Hypothalamus (tissue), 51 donors: ENCODE measurements at regions not wholly inside any gene's neighbourhood (a gene's known extent, or its start where the extent isn't known, plus 50 kb on each side); places are given as distances from the start of the nearest gene placed in this dataset.

ENCODE experiments used
- DNase-seq, 51 donors: peaks; one replicate each; lab custom pipeline; 2025; lab: John Stamatoyannopoulos, UW

DNA sequence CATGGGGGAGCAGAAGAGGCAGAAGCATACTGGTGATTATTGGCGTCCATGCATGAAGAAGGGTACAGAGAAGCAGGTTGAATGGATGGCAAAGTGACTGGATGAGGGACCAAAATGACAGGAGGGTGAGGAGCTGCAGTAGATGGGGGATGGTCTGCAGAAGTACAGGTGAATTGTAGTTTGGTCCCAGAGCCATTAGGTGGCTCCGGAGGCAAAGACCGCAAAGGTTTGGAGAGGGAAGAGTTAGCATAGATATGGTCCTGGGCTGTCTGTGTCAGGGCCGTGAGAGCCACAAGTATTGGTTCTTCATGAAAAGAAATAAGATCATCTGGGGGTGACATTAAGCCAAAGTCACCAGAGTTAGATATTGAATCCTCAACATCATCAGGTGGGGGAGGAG, 59.0 kb upstream of the ZNF726 start:
- no peak for DNase-seq

DNA sequence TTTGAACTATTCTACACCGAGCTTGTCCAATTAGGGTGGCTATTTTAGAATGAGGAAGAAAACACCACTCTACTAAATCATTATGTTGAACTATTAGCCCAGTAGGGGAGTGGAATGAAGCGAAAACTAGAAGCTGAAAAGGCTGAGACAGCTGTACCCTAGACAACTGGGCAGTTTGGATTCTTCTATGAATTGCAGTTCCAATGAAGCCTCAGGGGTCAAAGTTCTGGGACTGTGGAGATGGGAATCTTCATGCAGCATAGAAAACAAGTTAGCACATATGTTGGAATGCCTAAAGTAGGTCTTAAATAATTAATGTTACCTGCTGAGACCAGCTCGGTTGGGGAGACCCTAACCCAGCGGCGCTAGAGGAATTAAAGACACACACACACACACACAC, 62.7 kb upstream of the ZNF726 start:
- no peak for DNase-seq

DNA sequence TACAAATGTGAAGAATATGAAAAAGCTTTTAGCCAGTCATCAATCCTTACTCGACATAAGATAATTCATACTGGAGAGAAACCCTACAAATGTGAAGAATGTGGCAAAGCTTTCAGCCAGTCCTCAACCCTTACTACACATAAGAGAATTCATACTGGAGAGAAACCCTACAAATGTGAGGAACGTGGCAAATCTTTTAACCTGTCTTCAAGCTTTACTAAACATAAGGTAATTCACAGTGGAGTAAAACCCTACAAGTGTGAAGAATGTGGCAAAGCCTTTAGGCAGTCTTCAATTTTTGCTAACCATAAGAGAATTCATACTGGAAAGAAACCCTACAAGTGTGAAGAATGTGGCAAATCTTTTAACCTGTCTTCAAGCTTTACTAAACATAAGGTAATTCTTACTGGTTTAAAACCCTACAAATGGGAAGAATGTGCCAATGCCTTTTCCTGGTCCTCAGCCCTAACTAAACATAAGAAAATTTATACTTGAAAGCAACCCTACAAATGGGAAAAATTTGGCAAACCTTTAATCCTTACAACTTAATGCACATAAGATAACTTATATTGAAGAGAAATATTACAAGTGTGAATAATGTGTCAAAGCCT, 74.1 kb upstream of the ZNF681 start:
- DNase-seq, result no peak

DNA sequence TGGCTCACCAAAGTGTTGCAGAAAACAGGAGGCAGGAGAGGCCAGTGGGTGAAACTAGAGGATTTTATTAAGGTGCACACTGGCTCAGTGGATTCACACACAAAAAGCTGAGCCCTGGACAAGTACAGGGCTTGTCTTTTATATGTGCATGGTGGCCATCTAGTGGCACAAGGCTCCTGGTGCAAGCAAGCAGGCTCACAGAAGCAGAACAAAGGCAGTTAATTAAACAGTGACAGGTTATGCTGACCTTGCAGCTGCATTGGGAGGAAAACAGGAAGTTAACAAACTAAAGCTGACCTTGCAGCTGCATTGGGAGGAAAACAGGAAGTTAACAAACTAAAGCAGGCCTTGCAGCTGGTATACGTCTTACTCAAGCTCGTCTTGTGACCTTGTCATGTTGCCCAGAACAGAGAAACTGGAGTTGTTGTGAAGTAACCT, 65.3 kb upstream of the ZNF681 start:
- no peak for DNase-seq

DNA sequence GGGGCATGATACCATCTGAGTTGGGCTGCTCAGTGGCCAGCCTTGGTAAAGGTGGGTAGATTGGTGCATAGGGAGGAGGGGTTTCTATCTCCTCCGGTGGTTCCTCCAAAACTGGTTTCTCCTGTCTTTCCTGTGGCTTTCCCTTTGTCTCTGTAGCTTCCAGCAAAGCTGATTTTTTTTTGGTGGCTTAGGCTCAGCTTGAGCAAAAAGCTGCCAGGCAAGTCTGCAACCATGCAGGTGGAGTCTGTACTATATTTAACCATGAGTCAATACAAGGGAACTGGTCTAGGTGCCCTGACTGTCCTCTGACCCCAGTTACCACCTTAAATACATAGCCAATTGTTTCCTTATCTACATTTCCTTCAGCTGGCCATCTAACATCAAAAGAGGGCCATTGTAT, 64.0 kb upstream of the ZNF681 start:
- no peak for DNase-seq

DNA sequence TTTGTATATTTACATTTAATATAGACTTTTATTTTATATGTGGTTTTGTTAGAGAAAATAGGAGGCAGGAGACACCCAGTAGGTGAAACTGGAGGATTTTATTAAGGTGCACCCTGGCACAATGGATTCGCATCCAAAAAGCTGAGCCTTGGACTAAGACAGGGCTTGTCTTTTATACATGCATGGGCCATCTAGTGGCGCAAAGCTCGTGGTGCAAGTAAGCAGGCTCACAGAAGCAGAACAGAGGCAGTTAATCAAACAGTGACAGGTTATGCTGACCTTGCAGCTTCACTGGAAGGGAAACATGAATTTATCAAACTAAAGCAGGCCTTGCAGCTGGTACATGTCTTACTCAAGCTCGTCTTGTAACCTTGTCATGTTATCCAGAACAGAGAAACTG, 58.8 kb upstream of the ZNF681 start:
- peak in 8 of 51 donors; percentile 0 to 30 (median 2) for DNase-seq

DNA sequence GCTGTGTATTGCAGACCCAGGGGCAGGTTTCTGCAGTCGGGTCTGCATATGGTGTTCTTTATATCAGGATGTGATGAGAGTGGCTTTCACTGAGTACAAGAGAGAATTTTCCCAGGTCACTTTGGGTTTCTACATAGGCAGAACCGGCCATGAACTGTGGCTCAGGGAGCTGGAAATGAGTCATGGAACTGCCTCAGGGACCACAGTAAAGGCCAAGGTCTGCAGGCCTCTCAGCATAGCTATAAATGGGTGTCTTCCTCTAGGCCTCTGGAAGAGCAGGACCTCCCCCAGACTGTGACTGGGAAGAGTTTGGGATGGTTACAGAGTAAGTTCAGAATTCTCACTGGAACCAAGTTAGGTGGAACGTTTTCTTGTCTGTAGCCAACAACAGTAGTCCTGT, 51.8 kb upstream of the ZNF681 start:
- DNase-seq, result no peak
